Bronchial epithelial cell (primary cell): ENCODE measurements at regions not wholly inside any gene's neighbourhood (a gene's known extent, or its start where the extent isn't known, plus 50 kb on each side); places are given as distances from the start of the nearest gene placed in this dataset.

Experiments
- DNase-seq: peaks from one replicate; pipeline ENCODE4 v3.0.0-alpha.2; 2010; ENCODE audit warnings: low read depth
- FAIRE-seq: peaks from 2 replicates; lab custom pipeline; 2011; peaks lifted over from hg19 to GRCh38; lab: Jason Lieb, UNC
- H3K27me3 ChIP-seq: 2 replicates; pipeline ENCODE4 v1.5.1; 2011; ENCODE audit warnings: low read length; ENCODE audit not compliant: control insufficient read depth, insufficient read depth
- H3K36me3 ChIP-seq: 2 replicates; pipeline ENCODE4 v1.5.1; 2011; ENCODE audit warnings: low read length; ENCODE audit not compliant: control insufficient read depth, insufficient read depth
- H3K4me3 ChIP-seq: 2 replicates; pipeline ENCODE4 v1.5.1; 2011; ENCODE audit warnings: mild to moderate bottlenecking, low read depth, low read length, control low read depth
- TF ChIP-seq, protein P1 (sequence below): IDR thresholded peaks from 2 replicates; pipeline ENCODE4 v1.5.1; 2011; ENCODE audit warnings: mild to moderate bottlenecking, moderate library complexity, low read length, control low read depth, inconsistent platforms; ENCODE audit not compliant: insufficient read depth, severe bottlenecking

DNA sequence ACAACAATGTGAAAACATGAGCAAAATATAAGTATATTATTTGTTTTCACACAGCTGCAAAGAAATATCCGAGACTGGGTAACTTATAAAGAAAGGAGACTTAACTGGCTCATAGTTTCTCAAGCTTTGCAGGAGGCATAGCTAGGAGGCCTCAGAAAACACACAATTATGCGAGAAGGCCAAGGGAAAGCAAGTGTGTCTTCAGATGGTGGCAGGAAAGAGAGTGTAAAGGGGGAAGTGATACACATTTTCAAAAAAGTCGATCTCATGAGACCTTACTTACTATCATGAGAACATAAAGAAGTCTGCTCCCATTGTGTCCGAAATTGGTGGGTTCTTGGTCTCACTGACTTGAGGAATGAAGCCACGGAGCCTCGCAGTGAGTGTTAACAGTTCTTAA is 208.9 kb upstream of the RBMY1B start:
- Histone ChIP-seq H3K4me3 (no peak overlapping the region), H3K36me3 (no peaks in the 10 kb centered on the region), H3K27me3 (no peaks in the 10 kb centered on the region)
- TF ChIP-seq, protein P1, sequence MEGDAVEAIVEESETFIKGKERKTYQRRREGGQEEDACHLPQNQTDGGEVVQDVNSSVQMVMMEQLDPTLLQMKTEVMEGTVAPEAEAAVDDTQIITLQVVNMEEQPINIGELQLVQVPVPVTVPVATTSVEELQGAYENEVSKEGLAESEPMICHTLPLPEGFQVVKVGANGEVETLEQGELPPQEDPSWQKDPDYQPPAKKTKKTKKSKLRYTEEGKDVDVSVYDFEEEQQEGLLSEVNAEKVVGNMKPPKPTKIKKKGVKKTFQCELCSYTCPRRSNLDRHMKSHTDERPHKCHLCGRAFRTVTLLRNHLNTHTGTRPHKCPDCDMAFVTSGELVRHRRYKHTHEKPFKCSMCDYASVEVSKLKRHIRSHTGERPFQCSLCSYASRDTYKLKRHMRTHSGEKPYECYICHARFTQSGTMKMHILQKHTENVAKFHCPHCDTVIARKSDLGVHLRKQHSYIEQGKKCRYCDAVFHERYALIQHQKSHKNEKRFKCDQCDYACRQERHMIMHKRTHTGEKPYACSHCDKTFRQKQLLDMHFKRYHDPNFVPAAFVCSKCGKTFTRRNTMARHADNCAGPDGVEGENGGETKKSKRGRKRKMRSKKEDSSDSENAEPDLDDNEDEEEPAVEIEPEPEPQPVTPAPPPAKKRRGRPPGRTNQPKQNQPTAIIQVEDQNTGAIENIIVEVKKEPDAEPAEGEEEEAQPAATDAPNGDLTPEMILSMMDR: no peak
- FAIRE-seq: no peak
- DNase-seq: no peak

DNA sequence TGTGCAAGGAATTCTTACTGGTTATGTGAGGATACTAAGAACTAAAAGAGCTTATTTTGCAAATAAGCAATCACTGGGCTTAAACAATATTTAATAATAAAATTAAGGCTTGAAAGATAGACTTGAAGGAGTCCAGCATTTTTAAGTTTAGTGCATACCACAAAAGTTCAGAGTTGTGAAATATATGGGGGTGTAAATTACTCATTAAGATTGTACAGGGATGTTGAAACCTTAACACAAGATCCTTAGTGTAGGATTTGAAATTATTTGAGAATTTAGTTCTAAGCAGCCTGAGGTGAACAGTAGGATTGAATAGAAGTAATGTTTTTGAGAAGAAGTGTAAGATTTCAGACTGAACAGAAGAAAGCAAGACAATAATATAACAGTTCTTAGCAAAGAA is 195.8 kb upstream of the RBMY1B start:
- no peaks in the 10 kb centered on the region for H3K27me3 ChIP-seq
- TF ChIP-seq, protein P1: no peak
- H3K36me3 ChIP-seq: no peaks in the 10 kb centered on the region
- DNase-seq (no peak), FAIRE-seq (no peak)
- no peak overlapping the region for H3K4me3 ChIP-seq
